ENCODE measurements at regions not wholly inside any gene's neighbourhood (a gene's known extent, or its start where the extent isn't known, plus 50 kb on each side); places are given as distances from the start of the nearest gene placed in this dataset.

DNA sequence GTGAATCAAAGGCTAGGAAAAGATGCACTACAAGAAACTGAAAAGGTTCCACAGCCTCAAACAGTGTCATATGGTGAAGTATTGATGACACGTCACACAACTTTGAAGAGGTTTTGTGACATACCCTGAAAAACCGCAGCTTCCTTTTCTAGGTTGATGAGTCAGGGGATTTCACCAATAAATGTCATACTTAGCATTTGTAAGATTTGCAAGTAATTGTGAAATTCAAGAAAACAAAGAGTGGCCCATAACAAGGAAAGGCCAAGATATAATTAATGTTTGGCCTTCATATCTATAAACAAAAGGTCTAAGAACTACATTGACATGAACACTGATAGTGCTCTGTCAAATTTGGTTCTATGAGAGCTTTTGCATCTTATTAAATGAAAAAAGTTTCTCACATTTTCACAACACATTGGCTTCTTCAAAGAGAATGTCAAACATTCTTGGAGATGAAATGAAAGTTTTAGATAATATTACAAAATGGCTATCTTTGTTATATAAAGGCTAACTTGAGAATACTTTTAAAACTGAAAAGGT is 62.0 kb upstream of the NAMPT start:
- DNase-seq (ENCODE audit: low read depth, low spot score): peak; percentile 96
- Histone ChIP-seq H2AFZ (ENCODE audit: low read depth, low read length, poor library complexity, severe bottlenecking) (peak overlapping the region; percentile 44), H3K9ac (ENCODE audit: low read length) (no peak overlapping the region), H3K27ac (ENCODE audit: low read depth, low read length) (peak overlapping the region; percentile 6; the same call in 1 of the 2 replicates), H4K20me1 (ENCODE audit: insufficient read depth) (no peaks in the 10 kb centered on the region), H3K36me3 (ENCODE audit: control insufficient read depth in 1 of 2, insufficient read depth in 2 of 2, low read length in 2 of 2) (no peaks in the 10 kb centered on the region; a peak in 1 of 4 replicates), H3K4me3 (replicated peaks in 1 of 2; ENCODE audit: low read depth in 1 of 2, low read length in 2 of 2) (no peak overlapping the region), H3K9me3 (ENCODE audit: control insufficient read depth in 1 of 2, insufficient read depth in 1 of 2, low read depth in 1 of 2, low read length in 2 of 2) (peaks cover 5 to 23% of the 10 kb centered on the region in 2 experiments; a peak in 3 of 4 replicates), H3K4me2 (ENCODE audit: low read length) (peak overlapping the region; percentile 67), H3K9me2 (ENCODE audit: insufficient read depth) (no peaks in the 10 kb centered on the region), H3K27me3 (ENCODE audit: insufficient read depth, low read length) (no peaks in the 10 kb centered on the region), H3K79me2 (ENCODE audit: insufficient read depth, low read length) (no peaks in the 10 kb centered on the region), H3K4me1 (ENCODE audit: control insufficient read depth in 1 of 2, insufficient read depth in 2 of 2, low read length in 2 of 2) (peaks cover 18 to 26% of the 10 kb centered on the region in 2 experiments)
- ATAC-seq: peak; percentile 92
- no TSS peak for BruUV-seq (replicated peaks)
- CTCF ChIA-PET: no interaction called here
- intact Hi-C loops (cut with micrococcal nuclease): loop anchor here (2.0 kb wide), 1 partner anchor 62 kb away; the partner anchor contains the start of gene NAMPT
- RAD21 ChIA-PET (ENCODE audit: low non-redundant PET in 1 of 2, low total read pairs in 2 of 2, uncharacterized antibody in 2 of 2, unreplicated experiment in 2 of 2): no interaction called here
- POLR2A ChIA-PET: no interaction called here
- peak; percentile 60; the same call in 1 of the 2 replicates for TF ChIP-seq POLR2AphosphoS5 (IDR thresholded peaks at IDR 0.05; ENCODE audit: low read depth, low read length)
- TF ChIP-seq SP1 (IDR thresholded peaks at IDR 0.05; ENCODE audit: low read depth): peak; percentile 99
- TF ChIP-seq YY1 (IDR thresholded peaks at IDR 0.05; ENCODE audit: extremely low read depth, insufficient replicate concordance, low read depth, low read length): no peak
- no peak for TF ChIP-seq ZBTB33 (IDR thresholded peaks at IDR 0.05; ENCODE audit: extremely low read depth, insufficient replicate concordance, low read length)
- TF ChIP-seq EZH2phosphoT487 (IDR thresholded peaks at IDR 0.05; ENCODE audit: borderline replicate concordance): no peak
- TF ChIP-seq, protein P1, sequence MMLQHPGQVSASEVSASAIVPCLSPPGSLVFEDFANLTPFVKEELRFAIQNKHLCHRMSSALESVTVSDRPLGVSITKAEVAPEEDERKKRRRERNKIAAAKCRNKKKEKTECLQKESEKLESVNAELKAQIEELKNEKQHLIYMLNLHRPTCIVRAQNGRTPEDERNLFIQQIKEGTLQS (IDR thresholded peaks at IDR 0.05): peak; percentile 81
- TF ChIP-seq EGR1 (IDR thresholded peaks at IDR 0.05; ENCODE audit: low read depth): peak; percentile 40
- TF ChIP-seq ELF1 (IDR thresholded peaks at IDR 0.05; ENCODE audit: borderline replicate concordance, low read depth): no peak
- peak; percentile 45; the same call in 1 of the 2 replicates for TF ChIP-seq RAD21 (IDR thresholded peaks at IDR 0.05; ENCODE audit: low read depth)
- peak; percentile 97 for TF ChIP-seq CBX3 (IDR thresholded peaks at IDR 0.05; ENCODE audit: low read depth)
- peak; percentile 96 for TF ChIP-seq SIN3A (IDR thresholded peaks at IDR 0.05; ENCODE audit: low read depth)
- TF ChIP-seq REST (IDR thresholded peaks at IDR 0.05; ENCODE audit: low read depth): no peak
- peak; percentile 95 for TF ChIP-seq TCF7L2 (IDR thresholded peaks at IDR 0.05; ENCODE audit: borderline replicate concordance, extremely low read depth, insufficient read depth, insufficient read length)
- TF ChIP-seq JUND (IDR thresholded peaks at IDR 0.05): peak; percentile 100
- peak; percentile 98 for TF ChIP-seq FOSL1 (IDR thresholded peaks at IDR 0.05; ENCODE audit: low read depth)
- no peak for TF ChIP-seq POLR2A (IDR thresholded peaks at IDR 0.05; ENCODE audit: borderline replicate concordance, extremely low read depth, insufficient read depth, insufficient read length)
- TF ChIP-seq CEBPB (IDR thresholded peaks at IDR 0.05; ENCODE audit: low read depth): peak; percentile 100
- TF ChIP-seq ZFX (IDR thresholded peaks at IDR 0.05): no peak
- no peak for TF ChIP-seq EZH2 (IDR thresholded peaks at IDR 0.05)
- peak; percentile 56 for TF ChIP-seq MAX (IDR thresholded peaks at IDR 0.05)
- TF ChIP-seq CTCF (IDR thresholded peaks at IDR 0.05 in 2 of 3, conservative IDR thresholded peaks at IDR 0.05 in 1 of 3; ENCODE audit: borderline replicate concordance in 1 of 3, insufficient read depth in 1 of 3, low read depth in 2 of 3, low read length in 2 of 3): no peak

All from HCT116 (cell line).